Osteoblast (primary cell): ENCODE measurements at regions not wholly inside any gene's neighbourhood (a gene's known extent, or its start where the extent isn't known, plus 50 kb on each side); places are given as distances from the start of the nearest gene placed in this dataset.
A peak's percentile ranks its signal among the peaks of the same experiment; 100 is the strongest.

Experiments used
- DNase-seq: peaks from one replicate; pipeline ENCODE4 v3.0.0; 2011; ENCODE audit warnings: low spot score, mixed read lengths; ENCODE audit not compliant: insufficient read length; ENCODE audit errors: missing footprints
- H2AFZ ChIP-seq: 2 replicates; pipeline ENCODE4 v1.6.0; 2011; ENCODE audit warnings: mild to moderate bottlenecking, low read length
- H3K27ac ChIP-seq: 2 replicates; pipeline ENCODE4 v1.5.1; 2011; ENCODE audit warnings: mild to moderate bottlenecking, low read depth, low read length, moderate library complexity
- H3K27me3 ChIP-seq: 2 replicates; pipeline ENCODE4 v1.6.0; 2012; ENCODE audit warnings: mild to moderate bottlenecking, control low read depth, inconsistent platforms, low read length, moderate library complexity; ENCODE audit not compliant: insufficient read depth
- H3K36me3 ChIP-seq: 2 replicates; pipeline ENCODE4 v1.5.1; 2011; ENCODE audit warnings: mild to moderate bottlenecking, low read length, control low read depth, moderate library complexity; ENCODE audit not compliant: insufficient read depth
- H3K4me1 ChIP-seq: 2 replicates; pipeline ENCODE4 v1.5.1; 2011; ENCODE audit warnings: mild to moderate bottlenecking, low read length, control low read depth, moderate library complexity; ENCODE audit not compliant: insufficient read depth
- H3K4me2 ChIP-seq: 2 replicates; pipeline ENCODE4 v1.6.0; 2011; ENCODE audit warnings: mild to moderate bottlenecking, low read length; ENCODE audit not compliant: insufficient read depth
- H3K4me3 ChIP-seq: fragments of 200-600 bp; sonication (generic); 3 replicates; pipeline ENCODE4 v1.5.1; 2012; ENCODE audit warnings: mild to moderate bottlenecking, low read length, inconsistent platforms; ENCODE audit not compliant: insufficient read depth
- H3K79me2 ChIP-seq: 2 replicates; pipeline ENCODE4 v1.6.0; 2012; ENCODE audit warnings: mild to moderate bottlenecking, low read length, control low read depth, inconsistent platforms; ENCODE audit not compliant: insufficient read depth
- H3K9me3 ChIP-seq: 2 replicates; pipeline ENCODE4 v1.5.1; 2011; ENCODE audit warnings: low read depth, low read length, control low read depth
- H4K20me1 ChIP-seq: 2 replicates; pipeline ENCODE4 v1.6.0; 2012; ENCODE audit warnings: mild to moderate bottlenecking, low read length, control low read depth; ENCODE audit not compliant: insufficient read depth
- TF ChIP-seq, protein P1 (sequence below): IDR thresholded peaks from 2 replicates; pipeline ENCODE4 v1.5.1; 2011; ENCODE audit warnings: mild to moderate bottlenecking, low read depth, low read length, moderate library complexity; ENCODE audit errors: extremely low read depth

DNA sequence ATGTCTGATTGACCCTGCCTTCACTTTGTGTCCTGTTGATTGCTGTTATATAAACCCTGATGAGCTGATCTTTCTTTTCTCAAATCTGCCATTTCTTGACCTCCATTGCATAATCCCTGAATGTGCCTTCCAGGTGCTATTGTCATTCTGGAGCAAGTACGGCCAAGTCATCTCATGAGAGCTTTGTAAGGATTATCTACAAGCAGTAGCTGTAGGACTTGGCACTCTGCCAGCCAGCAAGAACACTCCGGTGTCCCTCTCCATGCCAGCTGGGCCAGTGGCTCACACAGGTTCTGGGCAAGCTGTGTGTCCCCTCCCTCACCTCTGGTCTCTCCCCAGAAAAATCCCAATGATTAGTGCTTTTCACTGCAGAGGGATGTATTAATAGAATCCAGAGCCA, 348.1 kb downstream of the FOXO1 start:
- Histone ChIP-seq H3K27me3 (no peaks in the 10 kb centered on the region), H3K27ac (no peak overlapping the region), H2AFZ (no peak overlapping the region), H3K79me2 (no peaks in the 10 kb centered on the region), H4K20me1 (no peaks in the 10 kb centered on the region), H3K9me3 (no peaks in the 10 kb centered on the region), H3K36me3 (no peaks in the 10 kb centered on the region), H3K4me1 (no peaks in the 10 kb centered on the region), H3K4me3 (no peak overlapping the region), H3K4me2 (no peak overlapping the region)
- peak; percentile 73 for DNase-seq
- TF ChIP-seq, protein P1, sequence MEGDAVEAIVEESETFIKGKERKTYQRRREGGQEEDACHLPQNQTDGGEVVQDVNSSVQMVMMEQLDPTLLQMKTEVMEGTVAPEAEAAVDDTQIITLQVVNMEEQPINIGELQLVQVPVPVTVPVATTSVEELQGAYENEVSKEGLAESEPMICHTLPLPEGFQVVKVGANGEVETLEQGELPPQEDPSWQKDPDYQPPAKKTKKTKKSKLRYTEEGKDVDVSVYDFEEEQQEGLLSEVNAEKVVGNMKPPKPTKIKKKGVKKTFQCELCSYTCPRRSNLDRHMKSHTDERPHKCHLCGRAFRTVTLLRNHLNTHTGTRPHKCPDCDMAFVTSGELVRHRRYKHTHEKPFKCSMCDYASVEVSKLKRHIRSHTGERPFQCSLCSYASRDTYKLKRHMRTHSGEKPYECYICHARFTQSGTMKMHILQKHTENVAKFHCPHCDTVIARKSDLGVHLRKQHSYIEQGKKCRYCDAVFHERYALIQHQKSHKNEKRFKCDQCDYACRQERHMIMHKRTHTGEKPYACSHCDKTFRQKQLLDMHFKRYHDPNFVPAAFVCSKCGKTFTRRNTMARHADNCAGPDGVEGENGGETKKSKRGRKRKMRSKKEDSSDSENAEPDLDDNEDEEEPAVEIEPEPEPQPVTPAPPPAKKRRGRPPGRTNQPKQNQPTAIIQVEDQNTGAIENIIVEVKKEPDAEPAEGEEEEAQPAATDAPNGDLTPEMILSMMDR = no peak

DNA sequence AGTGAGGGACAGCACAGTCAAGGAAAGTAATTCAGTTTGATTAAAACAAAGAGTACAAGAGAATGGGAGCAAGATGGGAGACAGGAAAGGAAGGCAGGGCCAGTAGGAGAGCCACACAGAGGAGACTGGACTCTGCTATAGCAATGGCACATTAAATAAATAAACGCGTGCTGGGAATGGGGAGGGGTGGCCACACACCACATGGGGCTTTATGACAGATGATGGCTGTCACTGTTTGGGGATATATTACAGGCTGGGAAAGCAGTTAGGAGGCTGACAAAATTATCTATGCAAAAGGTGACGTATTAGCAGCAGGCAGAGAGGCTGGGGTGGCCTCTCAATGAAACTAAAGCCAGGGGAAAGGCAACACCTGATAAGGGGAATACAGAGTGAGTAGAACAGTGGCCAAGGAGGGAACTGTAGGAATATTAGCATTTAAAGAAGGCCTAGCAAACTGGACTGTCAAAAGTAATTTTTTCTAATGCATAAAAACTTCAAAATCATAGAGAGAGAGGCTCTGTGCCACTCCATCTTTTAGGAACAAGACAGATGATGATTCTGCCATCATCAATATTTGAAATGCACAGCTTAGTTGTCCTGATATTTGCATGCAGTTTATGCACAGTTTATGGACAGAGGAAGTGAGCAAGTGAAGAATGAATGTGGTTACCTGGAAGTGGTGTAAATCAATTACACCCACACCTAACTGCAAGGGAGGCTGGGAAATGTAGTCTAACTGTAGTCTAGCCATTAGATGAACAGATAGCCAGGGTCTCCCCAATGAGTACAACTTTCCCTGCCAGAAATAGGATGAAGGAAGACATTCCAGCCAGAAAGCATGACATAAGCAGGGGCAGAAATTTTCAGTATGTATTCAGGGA, 346.5 kb downstream of the FOXO1 start:
- H2AFZ ChIP-seq = no peak overlapping the region
- no peak for DNase-seq

DNA sequence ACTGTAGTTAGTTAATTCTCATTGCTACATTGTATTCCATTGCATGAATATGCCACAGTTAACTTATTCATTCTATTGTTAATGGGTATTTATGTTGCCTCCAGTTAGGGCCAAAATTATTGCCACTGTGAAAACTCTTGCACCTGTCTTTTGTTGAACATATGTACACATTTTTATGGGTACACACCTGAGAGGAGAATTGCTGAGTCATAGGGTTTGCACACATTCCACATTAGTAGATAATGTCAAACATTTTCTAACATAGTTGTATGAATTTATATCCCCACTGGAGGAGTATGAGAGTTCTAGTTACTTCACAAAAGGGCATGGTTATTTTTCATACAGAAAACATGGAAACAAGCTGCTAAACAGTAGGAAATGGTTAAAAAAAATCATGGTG, 338.4 kb downstream of the FOXO1 start:
- DNase-seq = no peak
- Histone ChIP-seq H2AFZ (no peak overlapping the region), H3K27ac (no peak overlapping the region), H3K36me3 (no peaks in the 10 kb centered on the region), H3K79me2 (no peaks in the 10 kb centered on the region), H3K9me3 (no peaks in the 10 kb centered on the region), H4K20me1 (no peaks in the 10 kb centered on the region), H3K4me2 (no peak overlapping the region), H3K27me3 (no peaks in the 10 kb centered on the region), H3K4me1 (peaks cover 13% of the 10 kb centered on the region), H3K4me3 (no peak overlapping the region)
- TF ChIP-seq, protein P1 = no peak

More for the DNA sequence above, 346.5 kb downstream of the FOXO1 start:
- Histone ChIP-seq H3K4me2 (no peak overlapping the region), H3K4me1 (no peaks in the 10 kb centered on the region), H3K79me2 (no peaks in the 10 kb centered on the region), H3K36me3 (no peaks in the 10 kb centered on the region), H3K27ac (no peak overlapping the region), H3K9me3 (no peaks in the 10 kb centered on the region), H3K4me3 (no peak overlapping the region), H3K27me3 (no peaks in the 10 kb centered on the region), H4K20me1 (no peaks in the 10 kb centered on the region)
- TF ChIP-seq, protein P1 = no peak

DNA sequence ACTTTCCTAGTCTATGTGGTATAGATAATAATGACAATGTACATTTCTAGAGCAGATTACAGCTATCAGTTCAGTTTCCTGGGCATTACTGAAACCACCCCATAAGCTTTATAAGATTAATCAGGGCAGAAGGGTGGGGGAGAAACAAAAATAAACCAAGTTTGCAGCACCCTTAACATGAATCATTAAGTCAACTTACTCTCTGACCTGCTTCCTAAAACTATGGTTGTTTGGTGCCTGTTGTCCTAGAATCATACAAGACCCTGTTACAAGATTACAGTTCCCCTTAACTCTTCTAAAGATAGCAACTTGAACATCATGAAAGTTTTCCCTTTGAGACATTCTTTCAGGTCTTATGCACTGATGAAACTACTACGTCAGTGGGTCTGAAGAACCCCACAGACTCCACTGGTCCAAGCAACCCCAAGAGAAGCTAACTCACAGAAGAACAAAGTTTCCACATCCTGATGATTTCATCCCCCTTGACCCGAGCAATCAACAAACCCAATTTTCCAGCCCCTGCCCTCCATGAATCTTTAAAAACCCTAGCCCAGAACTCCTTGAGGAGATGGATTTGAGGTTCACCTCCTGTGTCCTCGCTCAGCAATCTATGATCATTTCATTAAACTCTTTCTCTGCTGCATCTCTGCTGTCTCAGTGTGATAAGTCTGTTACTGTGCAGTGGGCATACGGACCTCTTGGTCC, 336.5 kb downstream of the FOXO1 start:
- TF ChIP-seq, protein P1 = no peak
- H3K27me3 ChIP-seq = no peaks in the 10 kb centered on the region
- no peaks in the 10 kb centered on the region for H3K9me3 ChIP-seq
- no peak for DNase-seq
- H3K4me2 ChIP-seq = peak overlapping the region; percentile 41
- peak overlapping the region; percentile 42 for H2AFZ ChIP-seq
- peak overlapping the region; percentile 13 for H3K27ac ChIP-seq
- H4K20me1 ChIP-seq = no peaks in the 10 kb centered on the region
- no peak overlapping the region for H3K4me3 ChIP-seq
- peaks cover 13% of the 10 kb centered on the region for H3K4me1 ChIP-seq
- no peaks in the 10 kb centered on the region for H3K79me2 ChIP-seq
- H3K36me3 ChIP-seq = no peaks in the 10 kb centered on the region
